GM13977 (cell line): ENCODE measurements at regions not wholly inside any gene's neighbourhood (a gene's known extent, or its start where the extent isn't known, plus 50 kb on each side); places are given as distances from the start of the nearest gene placed in this dataset.

ENCODE experiments used
- DNase-seq: peaks from one replicate; pipeline ENCODE4 v3.0.0; 2012; ENCODE audit warnings: low spot score
- CTCF ChIP-seq: IDR thresholded peaks from 2 replicates; pipeline ENCODE4 v1.5.1; 2012; ENCODE audit warnings: mild to moderate bottlenecking, control low read depth; ENCODE audit not compliant: insufficient read depth; ENCODE audit errors: extremely low read depth, missing control alignments
- in situ Hi-C: fragments of 300-500 bp; cut with MboI; formaldehyde crosslinking; loops from one replicate; pipeline ENCODE4 v1.12.0; 2022; ENCODE audit warnings: low sequenced_read_pairs, low pct_unique_long_range_greater_than_20kb, mixed read lengths, inconsistent platforms; ENCODE audit not compliant: unreplicated experiment

- DNase-seq, result no peak
- no peak for TF ChIP-seq CTCF
- in situ Hi-C loops, result no loop called here
Measured at GRCh38 chr5:68991279-68992084, 102.3 kb upstream of the SLC30A5 start.

- in situ Hi-C loops, result no loop called here
- DNase-seq, result peak; percentile 43
- TF ChIP-seq CTCF, result no peak
Measured at GRCh38 chr5:68994645-68995044, 99.2 kb upstream of the SLC30A5 start.

- no peak for DNase-seq
- in situ Hi-C loops, result no loop called here
- no peak for TF ChIP-seq CTCF
Measured at GRCh38 chr5:68995845-68996545, 97.8 kb upstream of the SLC30A5 start.

GRCh38 chr5:68999181-68999580 lies 94.6 kb upstream of the SLC30A5 start:
- in situ Hi-C loops, result no loop called here
- TF ChIP-seq CTCF, result no peak
- DNase-seq, result no peak

- no peak for DNase-seq
- TF ChIP-seq CTCF, result no peak
- in situ Hi-C loops, result loop anchor here (25.0 kb wide), 1 partner anchor 738 kb away; no protein-coding TSS in a partner anchor
Measured at GRCh38 chr5:69000216-69000919, 93.4 kb upstream of the SLC30A5 start.

- TF ChIP-seq CTCF, result no peak
- in situ Hi-C loops, result loop anchor here (25.0 kb wide), 1 partner anchor 739 kb away; no protein-coding TSS in a partner anchor
- DNase-seq, result no peak
Measured at GRCh38 chr5:69000949-69001348, 92.9 kb upstream of the SLC30A5 start.
